ENCODE measurements at regions not wholly inside any gene's neighbourhood (a gene's known extent, or its start where the extent isn't known, plus 50 kb on each side); places are given as distances from the start of the nearest gene placed in this dataset.
"Not testable (repeated sequence)": the region's sequence is repeated elsewhere in the genome, so short reads cannot be mapped to it uniquely, and the experiment has no call there.

DNA sequence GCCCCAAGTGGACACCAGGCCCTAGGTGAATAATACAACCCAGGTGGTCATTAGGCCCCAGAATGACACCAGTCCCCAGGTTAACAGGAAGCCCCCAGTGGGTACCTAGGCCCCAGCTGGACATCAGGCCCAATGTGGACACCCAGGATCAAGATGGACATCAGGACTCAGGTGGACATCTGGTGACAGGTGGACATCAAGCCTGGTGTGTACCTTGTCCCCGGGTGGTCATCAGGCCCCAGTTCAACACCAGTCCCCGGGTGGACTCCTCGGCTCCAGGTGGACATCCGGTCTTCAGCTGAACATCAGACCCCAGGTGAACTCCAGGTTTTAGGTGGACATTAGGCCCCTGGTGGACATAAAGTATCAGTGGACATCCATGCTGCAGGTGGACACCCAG is 524.6 kb downstream of the FOXD4L4 start:
- TF ChIP-seq, protein P1, sequence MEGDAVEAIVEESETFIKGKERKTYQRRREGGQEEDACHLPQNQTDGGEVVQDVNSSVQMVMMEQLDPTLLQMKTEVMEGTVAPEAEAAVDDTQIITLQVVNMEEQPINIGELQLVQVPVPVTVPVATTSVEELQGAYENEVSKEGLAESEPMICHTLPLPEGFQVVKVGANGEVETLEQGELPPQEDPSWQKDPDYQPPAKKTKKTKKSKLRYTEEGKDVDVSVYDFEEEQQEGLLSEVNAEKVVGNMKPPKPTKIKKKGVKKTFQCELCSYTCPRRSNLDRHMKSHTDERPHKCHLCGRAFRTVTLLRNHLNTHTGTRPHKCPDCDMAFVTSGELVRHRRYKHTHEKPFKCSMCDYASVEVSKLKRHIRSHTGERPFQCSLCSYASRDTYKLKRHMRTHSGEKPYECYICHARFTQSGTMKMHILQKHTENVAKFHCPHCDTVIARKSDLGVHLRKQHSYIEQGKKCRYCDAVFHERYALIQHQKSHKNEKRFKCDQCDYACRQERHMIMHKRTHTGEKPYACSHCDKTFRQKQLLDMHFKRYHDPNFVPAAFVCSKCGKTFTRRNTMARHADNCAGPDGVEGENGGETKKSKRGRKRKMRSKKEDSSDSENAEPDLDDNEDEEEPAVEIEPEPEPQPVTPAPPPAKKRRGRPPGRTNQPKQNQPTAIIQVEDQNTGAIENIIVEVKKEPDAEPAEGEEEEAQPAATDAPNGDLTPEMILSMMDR (IDR thresholded peaks at IDR 0.05): not testable (repeated sequence)
- TF ChIP-seq EP300, POLR2AphosphoS5, POLR2A (IDR thresholded peaks at IDR 0.05): not testable (repeated sequence)

All from gastroesophageal sphincter (tissue), 3 donors.